GM12891 (cell line): ENCODE measurements at regions not wholly inside any gene's neighbourhood (a gene's known extent, or its start where the extent isn't known, plus 50 kb on each side); places are given as distances from the start of the nearest gene placed in this dataset.

Source experiments
- PAX5 ChIP-seq: IDR thresholded peaks from 2 replicates; pipeline ENCODE4 v1.6.1; 2011; ENCODE audit warnings: low read length, moderate library complexity, mild to moderate bottlenecking; ENCODE audit not compliant: insufficient read depth, severe bottlenecking
- POLR2A ChIP-seq: IDR thresholded peaks from 2 replicates; pipeline ENCODE4 v1.6.1; 2011; ENCODE audit warnings: low read depth, low read length, control low read depth
- POLR2AphosphoS5 ChIP-seq: IDR thresholded peaks from 2 replicates; pipeline ENCODE4 v1.6.1; 2011; ENCODE audit warnings: low read depth, low read length, control low read depth
- POU2F2 ChIP-seq: IDR thresholded peaks from 2 replicates; pipeline ENCODE4 v1.6.1; 2011; ENCODE audit warnings: low read depth, mild to moderate bottlenecking, control low read depth, low read length, moderate library complexity
- SPI1 ChIP-seq: IDR thresholded peaks from 2 replicates; pipeline ENCODE4 v1.6.1; 2011; ENCODE audit warnings: low read depth, low read length, control low read depth
- TAF1 ChIP-seq: IDR thresholded peaks from 2 replicates; pipeline ENCODE4 v1.6.1; 2011; ENCODE audit warnings: low read depth, low read length, control low read depth

DNA sequence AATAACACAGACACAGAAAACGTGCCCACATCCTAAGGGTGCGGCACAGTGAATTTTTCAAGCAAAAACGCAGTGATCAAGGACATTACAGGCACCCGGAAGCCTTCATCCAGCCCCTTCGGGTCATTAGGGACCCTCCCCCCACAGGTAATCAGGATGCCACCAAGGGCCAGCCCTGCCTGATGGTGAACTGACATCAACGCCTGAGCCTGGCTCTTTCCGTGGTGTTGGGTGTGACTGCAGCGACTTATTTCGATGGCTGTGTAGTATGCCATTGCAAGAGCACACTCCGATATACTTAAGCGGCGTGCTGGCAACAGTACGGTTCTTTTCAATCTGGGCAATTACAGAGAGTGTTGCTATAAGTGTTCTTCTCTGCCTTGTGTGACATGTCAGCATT lies 310.0 kb upstream of the IRX1 start:
- TF ChIP-seq POLR2AphosphoS5 = no peak
- TF ChIP-seq POU2F2 = no peak
- TF ChIP-seq POLR2A = no peak
- TF ChIP-seq TAF1 = no peak
- TF ChIP-seq SPI1 = no peak
- no peak for TF ChIP-seq PAX5
